Pancreas (tissue), 10 donors: ENCODE measurements at regions not wholly inside any gene's neighbourhood (a gene's known extent, or its start where the extent isn't known, plus 50 kb on each side); places are given as distances from the start of the nearest gene placed in this dataset.

Source experiments
- ATAC-seq, 4 donors: fragments of 200-7000 bp; cut with Tn5 transposase; one replicate each; pipeline versions ENCODE4 v1.8.0 to v1.9.1; 2020; ENCODE audit warnings: mild to moderate bottlenecking in 4 of 4, moderate library complexity in 4 of 4
- DNase-seq, 6 donors: peaks; one replicate each; pipeline ENCODE4 v3.0.0-alpha.2; 2020
- FAIRE-seq: peaks from 2 replicates; lab custom pipeline; 2012; peaks lifted over from hg19 to GRCh38; lab: Jason Lieb, UNC
- H3K27ac ChIP-seq, 4 donors: fragments of 200-600 bp; sonication (generic); 1 replicate in 3 of 4; 2 replicates in 1 of 4; pipeline versions ENCODE4 v1.5.0 to v1.8.0; 2020
- H3K27me3 ChIP-seq, 4 donors: fragments of 200-600 bp; one replicate each; pipeline ENCODE4 v1.8.0; 2021
- H3K36me3 ChIP-seq, 3 donors: fragments of 200-600 bp; sonication (generic) in 1 of 3; one replicate each; pipeline versions ENCODE4 v1.5.0 to v1.8.0; 2020 to 2021
- H3K4me1 ChIP-seq, 3 donors: fragments of 200-600 bp; one replicate each; pipeline ENCODE4 v1.8.0; 2021
- H3K4me3 ChIP-seq, 4 donors: fragments of 200-600 bp; sonication (generic) in 2 of 4; one replicate each; pipeline versions ENCODE4 v1.5.0 to v1.8.0; 2020 to 2021
- H3K9me3 ChIP-seq, 4 donors: fragments of 200-600 bp; one replicate each; pipeline ENCODE4 v1.8.0; 2021
- WGBS, 2 donors: extraction: QIAGEN DNeasy Blood & Tissue Kit; methylation state at CpG; one replicate each; pipeline ENCODE4 v1.1.7; 2013; 5-methylcytosine and 5-hydroxymethylcytosine counted together
- intact Hi-C, 3 donors: fragments of 100-400 bp; cut with DNase I; formaldehyde crosslinking; loops; one replicate each; pipeline versions ENCODE4 v1.11.1 to v1.14.2; 2022
- TF ChIP-seq, protein P1 (sequence below), 4 donors: fragments of 200-600 bp; sonication (generic) in 3 of 4; IDR thresholded peaks; one replicate each; pipeline versions ENCODE4 v1.5.0 to v1.8.0; 2021; ENCODE audit warnings: antibody characterized with exemption in 4 of 4
- donor health status: healthy with polysubstance abuse.
- donor health status: DM: no; HTN: no; CAD: no; lungs with moderate emphysema.
- donor health status: DM: no; HTN: no; CAD: no.
- donor health status: control.
- donor health status: control.
- donor health status: Bipolar disorder and iron deficiency.
- donor health status: DM: yes; HTN: yes; CAD: no.
- donor health status: DM: no; HTN: no; CAD: no.
- donor health status: DM: no; HTN: no; CAD: no.
- donor health status: DM: yes; HTN: yes; CAD: no.

DNA sequence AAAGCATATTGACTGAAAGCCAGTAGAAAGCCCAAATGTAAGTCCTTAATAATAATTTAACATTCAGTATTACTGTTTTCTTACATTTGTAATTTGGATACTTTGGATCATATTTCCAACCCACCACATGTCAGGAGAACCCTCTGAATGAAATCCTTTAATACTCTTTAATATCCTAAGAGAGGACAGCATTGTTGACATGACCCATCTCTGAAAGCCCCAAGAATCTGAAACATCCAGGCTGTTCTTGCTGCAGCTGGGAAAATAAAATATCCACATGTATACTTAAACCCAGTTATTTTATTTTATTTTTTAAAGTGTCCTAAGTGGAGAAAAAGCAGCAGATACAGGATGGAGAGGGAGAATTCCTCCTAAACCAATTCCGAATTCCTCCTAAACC, 130.8 kb upstream of the RIPOR2 start:
- no peak for FAIRE-seq
- Histone ChIP-seq H3K27ac (no peak overlapping the region), H3K9me3 (no peaks in the 10 kb centered on the region), H3K36me3 (no peaks in the 10 kb centered on the region), H3K4me3 (no peak overlapping the region), H3K27me3 (no peaks in the 10 kb centered on the region), H3K4me1 (no peaks in the 10 kb centered on the region)
- WGBS, 2 donors: 52 to 77% methylated on average over 1 of the region's 1 CpG
- no peak for ATAC-seq
- intact Hi-C loops: loop anchor here in 2 of 3 donors (5.0 to 10.0 kb wide), 2 partner anchors 209 to 212 kb away; no protein-coding TSS in a partner anchor
- TF ChIP-seq, protein P1, sequence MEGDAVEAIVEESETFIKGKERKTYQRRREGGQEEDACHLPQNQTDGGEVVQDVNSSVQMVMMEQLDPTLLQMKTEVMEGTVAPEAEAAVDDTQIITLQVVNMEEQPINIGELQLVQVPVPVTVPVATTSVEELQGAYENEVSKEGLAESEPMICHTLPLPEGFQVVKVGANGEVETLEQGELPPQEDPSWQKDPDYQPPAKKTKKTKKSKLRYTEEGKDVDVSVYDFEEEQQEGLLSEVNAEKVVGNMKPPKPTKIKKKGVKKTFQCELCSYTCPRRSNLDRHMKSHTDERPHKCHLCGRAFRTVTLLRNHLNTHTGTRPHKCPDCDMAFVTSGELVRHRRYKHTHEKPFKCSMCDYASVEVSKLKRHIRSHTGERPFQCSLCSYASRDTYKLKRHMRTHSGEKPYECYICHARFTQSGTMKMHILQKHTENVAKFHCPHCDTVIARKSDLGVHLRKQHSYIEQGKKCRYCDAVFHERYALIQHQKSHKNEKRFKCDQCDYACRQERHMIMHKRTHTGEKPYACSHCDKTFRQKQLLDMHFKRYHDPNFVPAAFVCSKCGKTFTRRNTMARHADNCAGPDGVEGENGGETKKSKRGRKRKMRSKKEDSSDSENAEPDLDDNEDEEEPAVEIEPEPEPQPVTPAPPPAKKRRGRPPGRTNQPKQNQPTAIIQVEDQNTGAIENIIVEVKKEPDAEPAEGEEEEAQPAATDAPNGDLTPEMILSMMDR (IDR thresholded peaks at IDR 0.05): no peak
- DNase-seq: no peak

DNA sequence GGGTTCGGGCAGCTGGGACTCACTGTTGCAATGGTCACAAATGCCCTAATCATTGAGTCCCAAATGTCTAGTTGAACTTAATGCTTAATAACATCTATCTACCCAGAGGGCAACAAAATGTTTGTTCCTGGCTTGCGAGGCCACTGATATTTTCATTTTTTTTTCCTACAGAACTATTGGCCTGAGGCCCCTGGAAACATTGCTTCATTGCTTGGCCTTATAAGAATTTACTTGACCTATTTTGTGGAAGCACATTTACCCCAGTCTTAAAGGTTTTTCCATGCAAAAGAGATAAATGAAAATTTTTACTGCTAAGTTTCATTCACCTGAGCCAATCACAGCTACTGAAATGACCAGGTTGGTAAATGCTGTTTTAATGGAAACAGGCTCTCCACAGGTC, 133.1 kb upstream of the RIPOR2 start:
- DNase-seq (no peak), ATAC-seq (no peak), FAIRE-seq (no peak)
- intact Hi-C loops: loop anchor here in 2 of 3 donors (5.0 to 10.0 kb wide), 2 partner anchors 212 to 214 kb away; no protein-coding TSS in a partner anchor
- 79 to 94% methylated on average over 2 of the region's 2 CpGs for WGBS, 2 donors
- H3K9me3 ChIP-seq: no peaks in the 10 kb centered on the region
- H3K36me3 ChIP-seq: no peaks in the 10 kb centered on the region
- no peaks in the 10 kb centered on the region for H3K27me3 ChIP-seq
- no peak overlapping the region for H3K4me3 ChIP-seq
- H3K4me1 ChIP-seq: no peaks in the 10 kb centered on the region
- TF ChIP-seq, protein P1 (IDR thresholded peaks at IDR 0.05): no peak
- no peak overlapping the region for H3K27ac ChIP-seq

DNA sequence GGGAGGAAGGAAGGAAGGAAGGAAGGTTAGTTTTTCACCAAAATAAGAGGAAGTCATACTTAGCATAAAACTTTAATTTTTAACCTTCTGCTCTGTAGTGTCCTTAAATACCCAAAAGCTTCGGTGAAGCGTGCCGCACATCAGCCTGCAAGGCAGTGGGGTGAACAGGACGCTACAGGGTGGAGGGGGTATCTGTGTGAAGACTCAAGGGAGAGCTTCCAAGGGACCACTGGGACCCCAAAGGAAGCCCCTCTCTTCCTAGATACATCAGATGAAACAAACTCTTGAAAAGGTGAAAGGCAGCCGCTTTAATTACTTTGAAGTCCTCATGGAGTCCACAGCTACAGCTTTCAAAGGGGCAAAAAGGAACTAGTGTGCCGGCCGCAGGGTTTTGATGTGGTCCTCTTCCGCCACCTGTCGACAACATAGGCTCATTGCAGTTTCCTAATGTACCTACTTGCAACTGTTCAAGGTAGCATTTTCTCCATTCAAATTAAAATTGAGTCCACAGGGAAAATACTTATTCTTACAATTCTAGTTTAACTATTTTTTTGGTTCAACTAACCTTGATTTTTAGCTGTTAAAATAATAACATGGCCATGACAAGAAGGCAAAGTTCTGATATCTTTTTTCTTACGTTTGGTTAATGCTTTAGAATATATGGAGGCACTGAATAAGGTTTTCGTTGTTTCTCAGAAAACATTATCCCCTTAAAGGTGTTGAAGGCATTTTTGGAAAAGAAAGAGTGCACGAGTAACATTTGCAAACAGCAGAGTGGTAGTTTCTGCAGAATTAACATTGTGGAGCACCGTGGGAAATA, 135.0 kb upstream of the RIPOR2 start:
- H3K36me3 ChIP-seq: no peaks in the 10 kb centered on the region
- TF ChIP-seq, protein P1 (IDR thresholded peaks at IDR 0.05): peak; percentile 81 to 84 (median 83)
- 41 to 44% methylated on average over 13 of the region's 13 CpGs for WGBS, 2 donors
- FAIRE-seq (peak; percentile 85), ATAC-seq (peak; percentile 82 to 100 (median 98)), DNase-seq (peak; percentile 56 to 83 (median 70))
- H3K27ac ChIP-seq: no peak overlapping the region
- no peaks in the 10 kb centered on the region for H3K9me3 ChIP-seq
- H3K4me3 ChIP-seq: no peak overlapping the region
- no peaks in the 10 kb centered on the region for H3K4me1 ChIP-seq
- intact Hi-C loops: no loop called here
- H3K27me3 ChIP-seq: no peaks in the 10 kb centered on the region

DNA sequence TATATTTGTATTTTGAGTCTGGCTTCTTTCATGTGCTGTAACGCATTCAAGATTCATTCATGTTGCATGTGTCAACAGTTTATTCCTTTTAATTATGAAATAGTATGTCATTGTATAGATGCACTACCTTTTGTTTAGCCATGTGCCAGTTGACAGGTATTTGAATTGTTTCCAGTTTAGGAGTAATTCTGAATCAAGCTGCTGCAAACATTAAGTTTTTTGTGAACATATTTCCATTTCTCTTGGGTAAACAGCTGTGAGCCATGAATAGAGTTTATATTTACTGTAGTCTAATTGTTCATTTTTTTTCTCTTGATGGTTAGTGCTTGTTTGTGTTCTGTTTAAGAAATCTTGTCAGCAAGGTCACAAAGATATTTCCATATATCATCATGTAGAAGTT, 142.4 kb upstream of the RIPOR2 start:
- Histone ChIP-seq H3K4me3 (no peak overlapping the region), H3K27ac (no peak overlapping the region), H3K4me1 (no peaks in the 10 kb centered on the region), H3K9me3 (no peaks in the 10 kb centered on the region), H3K27me3 (no peaks in the 10 kb centered on the region), H3K36me3 (no peaks in the 10 kb centered on the region)
- TF ChIP-seq, protein P1 (IDR thresholded peaks at IDR 0.05): no peak
- intact Hi-C loops: no loop called here
- ATAC-seq (no peak), FAIRE-seq (no peak), DNase-seq (no peak)
- 87 to 89% methylated on average over 1 of the region's 1 CpG for WGBS, 2 donors
